Gastroesophageal sphincter (tissue), 4 donors: ENCODE measurements at regions not wholly inside any gene's neighbourhood (a gene's known extent, or its start where the extent isn't known, plus 50 kb on each side); places are given as distances from the start of the nearest gene placed in this dataset.

Experiments used
- ATAC-seq: fragments of 150-250 bp; one replicate; pipeline ENCODE4 v1.9.1; 2016; ENCODE audit warnings: mild to moderate bottlenecking, moderate library complexity
- H3K27ac ChIP-seq, 4 donors: fragments of 200-600 bp; sonication (generic) in 3 of 4; 1 replicate in 3 of 4; 2 replicates in 1 of 4; pipeline ENCODE4 v1.5.1; 2016 to 2019
- H3K27me3 ChIP-seq: fragments of 200-600 bp; sonication (generic); one replicate; pipeline ENCODE4 v1.5.1; 2019
- H3K36me3 ChIP-seq, 2 donors: fragments of 200-600 bp; sonication (generic); one replicate each; pipeline ENCODE4 v1.5.1; 2019; ENCODE audit warnings: control low read depth in 1 of 2
- H3K4me1 ChIP-seq, 3 donors: fragments of 200-600 bp; sonication (generic); 1 replicate in 2 of 3; 2 replicates in 1 of 3; pipeline ENCODE4 v1.5.1; 2016 to 2019; ENCODE audit warnings: control low read depth in 2 of 3
- H3K4me3 ChIP-seq, 2 donors: fragments of 200-600 bp; sonication (generic); one replicate each; pipeline ENCODE4 v1.5.1; 2019; ENCODE audit warnings: mild to moderate bottlenecking in 1 of 2, moderate library complexity in 1 of 2
- H3K9me3 ChIP-seq, 3 donors: fragments of 200-600 bp; sonication (generic); one replicate each; pipeline ENCODE4 v1.5.1; 2017 to 2019; ENCODE audit warnings: control low read depth in 2 of 3
- CTCF ChIP-seq, 4 experiments: fragments of 200-600 bp in 2 of 4; fragments of 450-650 bp in 2 of 4; sonication (generic) in 1 of 4; IDR thresholded peaks; one replicate each; pipeline ENCODE4 v1.5.1; 2017 to 2019; ENCODE audit warnings: antibody characterized with exemption in 4 of 4, mild to moderate bottlenecking in 2 of 4, moderate library complexity in 2 of 4
- EP300 ChIP-seq: sonication (generic); formaldehyde crosslinking; IDR thresholded peaks from one replicate; pipeline ENCODE4 v1.6.1; 2017; ENCODE audit warnings: antibody characterized with exemption, mild to moderate bottlenecking
- POLR2A ChIP-seq, 2 donors: fragments of 450-650 bp; IDR thresholded peaks; one replicate each; pipeline ENCODE4 v1.6.1; 2017; ENCODE audit warnings: antibody characterized with exemption in 2 of 2, mild to moderate bottlenecking in 2 of 2, moderate library complexity in 1 of 2
- POLR2AphosphoS5 ChIP-seq: sonication (generic); formaldehyde crosslinking; IDR thresholded peaks from one replicate; pipeline ENCODE4 v1.6.1; 2017; ENCODE audit warnings: antibody characterized with exemption
- WGBS, 2 donors: methylation state at CpG; one replicate each; pipeline ENCODE4 v1.1.5; 2018; ENCODE audit warnings: low coverage in 1 of 2; 5-methylcytosine and 5-hydroxymethylcytosine counted together

GRCh38 chr12:65707051-65707450, 117.2 kb upstream of the HMGA2 start:
- H3K27me3 ChIP-seq = peaks cover 4% of the 10 kb centered on the region
- H3K36me3 ChIP-seq = no peaks in the 10 kb centered on the region
- TF ChIP-seq EP300 (no peak), CTCF (IDR thresholded peaks at IDR 0.05) (no peak), POLR2A (IDR thresholded peaks at IDR 0.05) (no peak), POLR2AphosphoS5 (no peak)
- no peak overlapping the region for H3K4me3 ChIP-seq
- ATAC-seq = no peak
- H3K9me3 ChIP-seq = peaks cover 0 to 27% (median 0%) of the 10 kb centered on the region in 3 donors
- H3K4me1 ChIP-seq = no peaks in the 10 kb centered on the region
- no peak overlapping the region for H3K27ac ChIP-seq

DNA sequence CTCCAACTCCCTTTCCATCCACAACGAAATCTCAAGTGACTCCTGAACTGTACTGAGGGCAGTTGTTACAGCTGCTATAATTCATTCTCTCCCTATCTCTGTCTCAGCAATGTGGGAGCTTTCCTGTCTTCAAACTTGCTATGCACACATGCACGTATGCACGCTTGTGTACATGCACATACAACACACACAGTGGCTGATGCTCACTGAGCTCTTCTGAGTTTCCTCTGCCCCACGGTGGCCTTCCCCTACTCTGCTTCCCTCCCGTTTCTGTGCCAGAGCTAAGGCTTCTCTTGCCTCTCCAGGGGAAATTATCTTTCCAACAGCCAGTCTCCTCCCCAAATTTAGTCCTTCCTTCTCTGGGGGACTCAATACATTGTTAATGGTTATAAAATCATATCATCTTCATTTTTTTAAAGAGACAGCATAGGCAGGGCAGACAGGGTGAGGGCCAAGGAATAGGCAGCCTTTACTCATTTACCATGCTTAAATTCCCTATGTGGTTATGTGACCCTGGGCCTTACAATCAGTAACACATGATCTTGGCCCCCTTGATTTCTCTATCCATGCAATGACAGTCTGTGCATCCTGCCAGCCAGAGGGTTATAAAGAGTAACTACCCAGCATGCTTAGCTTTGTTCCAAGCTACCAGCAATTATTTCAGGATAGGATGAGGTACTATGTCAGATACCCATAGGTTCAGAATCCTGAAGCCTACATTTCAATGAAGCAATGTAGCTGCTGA, 111.9 kb upstream of the HMGA2 start:
- no peak for ATAC-seq
- no peaks in the 10 kb centered on the region for H3K36me3 ChIP-seq
- no peak for TF ChIP-seq POLR2AphosphoS5
- no peak for TF ChIP-seq POLR2A (IDR thresholded peaks at IDR 0.05)
- no peak for TF ChIP-seq CTCF (IDR thresholded peaks at IDR 0.05)
- no peak for TF ChIP-seq EP300
- no peaks in the 10 kb centered on the region for H3K4me1 ChIP-seq
- WGBS, 2 donors = 56 to 76% methylated on average over 2 to 5 of the region's 5 CpGs
- peaks cover 4% of the 10 kb centered on the region for H3K27me3 ChIP-seq
- H3K4me3 ChIP-seq = no peak overlapping the region
- H3K9me3 ChIP-seq = no peaks in the 10 kb centered on the region
- no peak overlapping the region for H3K27ac ChIP-seq

- no peak for TF ChIP-seq POLR2A (IDR thresholded peaks at IDR 0.05)
- no peak for TF ChIP-seq EP300
- no peak for TF ChIP-seq CTCF (IDR thresholded peaks at IDR 0.05)
- no peak for TF ChIP-seq POLR2AphosphoS5
- Histone ChIP-seq H3K36me3 (no peaks in the 10 kb centered on the region), H3K4me3 (no peak overlapping the region), H3K9me3 (no peaks in the 10 kb centered on the region), H3K27ac (no peak overlapping the region), H3K4me1 (no peaks in the 10 kb centered on the region), H3K27me3 (peaks cover 13% of the 10 kb centered on the region)
- 77 to 81% methylated on average over 5 of the region's 5 CpGs for WGBS, 2 donors
- ATAC-seq = no peak
These were observed 108.3 kb upstream of the HMGA2 start for GRCh38 chr12:65715961-65716360.

DNA sequence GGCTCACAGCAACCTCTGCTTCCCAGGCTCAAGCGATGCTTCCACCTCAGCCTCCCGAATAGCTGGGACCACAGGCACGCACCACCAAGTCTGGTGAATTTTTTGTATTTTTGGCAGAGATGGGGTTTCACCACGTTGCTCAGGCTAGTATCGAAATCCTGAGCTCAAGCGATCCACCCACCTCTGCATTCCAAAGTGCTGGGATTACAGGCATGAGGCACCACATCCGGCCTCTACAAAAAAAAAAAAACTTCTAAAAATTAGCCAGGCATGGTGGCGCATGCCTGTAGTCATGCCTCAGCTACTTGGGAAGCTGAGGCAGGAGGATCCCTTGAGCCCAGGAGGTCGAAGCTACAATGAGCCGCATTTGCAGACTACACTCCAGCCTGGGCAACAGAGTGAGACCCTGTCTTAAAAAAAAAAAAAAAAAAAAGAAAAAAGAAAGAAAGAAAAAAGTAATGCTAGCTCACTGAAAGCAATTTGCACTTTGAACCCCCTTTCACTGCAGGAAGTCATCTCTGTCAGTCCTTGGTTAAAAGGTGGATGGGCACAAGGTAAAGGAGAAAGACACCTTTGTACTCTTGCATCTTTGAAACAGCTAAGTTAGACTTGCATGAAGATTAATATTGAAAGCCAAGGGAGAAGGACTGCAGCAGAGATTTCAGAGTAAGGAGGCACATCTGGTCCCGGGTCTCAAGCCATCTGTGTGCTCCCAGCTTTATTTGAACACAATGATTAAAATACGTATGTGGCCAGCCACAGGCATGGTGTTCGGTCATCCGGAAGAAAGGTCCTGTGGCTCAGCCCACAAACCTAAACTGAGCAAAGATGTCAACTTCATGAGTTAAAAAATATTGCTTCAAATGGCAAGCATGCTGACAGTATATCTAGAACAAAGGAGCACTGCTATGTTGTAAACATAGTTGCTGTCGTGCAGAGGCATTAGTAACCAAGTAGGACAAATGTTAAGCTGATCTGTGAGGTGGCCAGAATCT, 103.8 kb upstream of the HMGA2 start:
- WGBS, 2 donors = 66 to 74% methylated on average over 6 to 8 of the region's 15 CpGs
- TF ChIP-seq POLR2AphosphoS5 (no peak), CTCF (IDR thresholded peaks at IDR 0.05) (no peak), POLR2A (IDR thresholded peaks at IDR 0.05) (no peak), EP300 (no peak)
- Histone ChIP-seq H3K27ac (no peak overlapping the region), H3K27me3 (peaks cover 23% of the 10 kb centered on the region), H3K36me3 (no peaks in the 10 kb centered on the region), H3K9me3 (no peaks in the 10 kb centered on the region), H3K4me3 (no peak overlapping the region), H3K4me1 (no peaks in the 10 kb centered on the region)
- no peak for ATAC-seq
